ENCODE measurements at regions not wholly inside any gene's neighbourhood (a gene's known extent, or its start where the extent isn't known, plus 50 kb on each side); places are given as distances from the start of the nearest gene placed in this dataset.

- TF ChIP-seq NFRKB (IDR thresholded peaks at IDR 0.05) (no peak), FOXM1 (IDR thresholded peaks at IDR 0.05; ENCODE audit: borderline replicate concordance) (no peak), BHLHE40 (IDR thresholded peaks at IDR 0.05; ENCODE audit: borderline replicate concordance) (no peak)
Measured at GRCh38 chr1:69088571-69088970, 479.2 kb upstream of the LRRC7 start.

Data from HEK293T (cell line).